ENCODE measurements at regions not wholly inside any gene's neighbourhood (a gene's known extent, or its start where the extent isn't known, plus 50 kb on each side); places are given as distances from the start of the nearest gene placed in this dataset.

- DNase-seq (ENCODE audit: low spot score) = no peak
- TF ChIP-seq CTCF (IDR thresholded peaks at IDR 0.05; ENCODE audit: extremely low read depth, missing control alignments) = no peak
These were observed 868.4 kb downstream of the SORCS3 start for GRCh38 chr10:105509517-105509916.

GRCh38 chr10:105506262-105506661, 865.2 kb downstream of the SORCS3 start:
- no peak for TF ChIP-seq CTCF (IDR thresholded peaks at IDR 0.05; ENCODE audit: extremely low read depth, missing control alignments)
- no peak for DNase-seq (ENCODE audit: low spot score)

- no peak for TF ChIP-seq CTCF (IDR thresholded peaks at IDR 0.05; ENCODE audit: extremely low read depth, missing control alignments)
- DNase-seq (ENCODE audit: low spot score) = no peak
These were observed 862.6 kb downstream of the SORCS3 start for GRCh38 chr10:105503714-105504113.

- DNase-seq (ENCODE audit: low spot score) = no peak
- no peak for TF ChIP-seq CTCF (IDR thresholded peaks at IDR 0.05; ENCODE audit: extremely low read depth, missing control alignments)
These were observed 861.0 kb downstream of the SORCS3 start for GRCh38 chr10:105502058-105502457.

GRCh38 chr10:105494944-105495343, 853.9 kb downstream of the SORCS3 start:
- no peak for DNase-seq (ENCODE audit: low spot score)
- TF ChIP-seq CTCF (IDR thresholded peaks at IDR 0.05; ENCODE audit: extremely low read depth, missing control alignments) = no peak

GRCh38 chr10:105494303-105494702, 853.2 kb downstream of the SORCS3 start:
- no peak for TF ChIP-seq CTCF (IDR thresholded peaks at IDR 0.05; ENCODE audit: extremely low read depth, missing control alignments)
- no peak for DNase-seq (ENCODE audit: low spot score)

- DNase-seq (ENCODE audit: low spot score) = no peak
- TF ChIP-seq CTCF (IDR thresholded peaks at IDR 0.05; ENCODE audit: extremely low read depth, missing control alignments) = no peak
These were observed 832.1 kb downstream of the SORCS3 start for GRCh38 chr10:105473170-105473569.

All from GM20000 (cell line).